ENCODE measurements at regions not wholly inside any gene's neighbourhood (a gene's known extent, or its start where the extent isn't known, plus 50 kb on each side); places are given as distances from the start of the nearest gene placed in this dataset.
A peak's percentile ranks its signal among the peaks of the same experiment; 100 is the strongest.

GRCh38 chr18:75531212-75531850 is 103.8 kb upstream of the SMIM21 start:
- H3K4me3 ChIP-seq (replicated peaks in 1 of 4; ENCODE audit: control extremely low read depth in 1 of 4, insufficient read depth in 1 of 4, low read depth in 3 of 4, low read length in 4 of 4) = no peak overlapping the region
- peaks cover 3% of the 10 kb centered on the region for H3K4me1 ChIP-seq (ENCODE audit: control insufficient read depth, extremely low read depth, insufficient read depth, low read length)
- TF ChIP-seq CTCF (conservative IDR thresholded peaks at IDR 0.05 in 1 of 2, IDR thresholded peaks at IDR 0.05 in 1 of 2; ENCODE audit: low read depth in 1 of 2, low read length in 2 of 2) (no peak), EZH2 (IDR thresholded peaks at IDR 0.05; ENCODE audit: low read length, missing control alignments) (no peak)
- no peak overlapping the region for H3K27ac ChIP-seq (ENCODE audit: insufficient read depth, low read length)
- no peaks in the 10 kb centered on the region for H3K27me3 ChIP-seq (ENCODE audit: control insufficient read depth, insufficient read depth, low read length)
- peak overlapping the region; percentile 39 for H2AFZ ChIP-seq (ENCODE audit: low read length)
- H3K9me3 ChIP-seq (ENCODE audit: control insufficient read depth, insufficient read depth, low read depth, low read length) = no peaks in the 10 kb centered on the region
- no peak for DNase-seq (ENCODE audit: low read depth in 2 of 2)
- H3K4me2 ChIP-seq (ENCODE audit: extremely low read depth, insufficient read depth, low read length) = no peak overlapping the region
- no peaks in the 10 kb centered on the region for H3K79me2 ChIP-seq (ENCODE audit: control insufficient read depth, insufficient read depth, low read length)
- no peaks in the 10 kb centered on the region for H4K20me1 ChIP-seq (ENCODE audit: control insufficient read depth, extremely low read depth, insufficient read depth, low read length)
- H3K9ac ChIP-seq (ENCODE audit: insufficient read depth, low read length) = no peak overlapping the region
- H3K36me3 ChIP-seq (ENCODE audit: control insufficient read depth, insufficient read depth, low read length) = no peaks in the 10 kb centered on the region

GRCh38 chr18:75530566-75531211 is 103.2 kb upstream of the SMIM21 start:
- Histone ChIP-seq H3K4me2 (ENCODE audit: extremely low read depth, insufficient read depth, low read length) (no peak overlapping the region), H3K79me2 (ENCODE audit: control insufficient read depth, insufficient read depth, low read length) (no peaks in the 10 kb centered on the region), H3K27me3 (ENCODE audit: control insufficient read depth, insufficient read depth, low read length) (no peaks in the 10 kb centered on the region), H4K20me1 (ENCODE audit: control insufficient read depth, extremely low read depth, insufficient read depth, low read length) (no peaks in the 10 kb centered on the region), H3K27ac (ENCODE audit: insufficient read depth, low read length) (no peak overlapping the region), H3K4me3 (replicated peaks in 1 of 4; ENCODE audit: control extremely low read depth in 1 of 4, insufficient read depth in 1 of 4, low read depth in 3 of 4, low read length in 4 of 4) (no peak overlapping the region), H3K36me3 (ENCODE audit: control insufficient read depth, insufficient read depth, low read length) (no peaks in the 10 kb centered on the region), H3K9me3 (ENCODE audit: control insufficient read depth, insufficient read depth, low read depth, low read length) (no peaks in the 10 kb centered on the region), H3K4me1 (ENCODE audit: control insufficient read depth, extremely low read depth, insufficient read depth, low read length) (peaks cover 3% of the 10 kb centered on the region), H3K9ac (ENCODE audit: insufficient read depth, low read length) (no peak overlapping the region), H2AFZ (ENCODE audit: low read length) (no peak overlapping the region)
- no peak for TF ChIP-seq CTCF (conservative IDR thresholded peaks at IDR 0.05 in 1 of 2, IDR thresholded peaks at IDR 0.05 in 1 of 2; ENCODE audit: low read depth in 1 of 2, low read length in 2 of 2)
- TF ChIP-seq EZH2 (IDR thresholded peaks at IDR 0.05; ENCODE audit: low read length, missing control alignments) = no peak
- DNase-seq (ENCODE audit: low read depth in 2 of 2) = peak in 1 of 2 donors; percentile 20

- no peak overlapping the region for H3K9ac ChIP-seq (ENCODE audit: insufficient read depth, low read length)
- H3K27ac ChIP-seq (ENCODE audit: insufficient read depth, low read length) = no peak overlapping the region
- H4K20me1 ChIP-seq (ENCODE audit: control insufficient read depth, extremely low read depth, insufficient read depth, low read length) = no peaks in the 10 kb centered on the region
- no peak for DNase-seq (ENCODE audit: low read depth in 2 of 2)
- H3K36me3 ChIP-seq (ENCODE audit: control insufficient read depth, insufficient read depth, low read length) = no peaks in the 10 kb centered on the region
- no peak overlapping the region for H3K4me2 ChIP-seq (ENCODE audit: extremely low read depth, insufficient read depth, low read length)
- no peaks in the 10 kb centered on the region for H3K79me2 ChIP-seq (ENCODE audit: control insufficient read depth, insufficient read depth, low read length)
- no peak overlapping the region for H3K4me3 ChIP-seq (replicated peaks in 1 of 4; ENCODE audit: control extremely low read depth in 1 of 4, insufficient read depth in 1 of 4, low read depth in 3 of 4, low read length in 4 of 4)
- no peaks in the 10 kb centered on the region for H3K9me3 ChIP-seq (ENCODE audit: control insufficient read depth, insufficient read depth, low read depth, low read length)
- TF ChIP-seq CTCF (conservative IDR thresholded peaks at IDR 0.05 in 1 of 2, IDR thresholded peaks at IDR 0.05 in 1 of 2; ENCODE audit: low read depth in 1 of 2, low read length in 2 of 2) (no peak), EZH2 (IDR thresholded peaks at IDR 0.05; ENCODE audit: low read length, missing control alignments) (no peak)
- H2AFZ ChIP-seq (ENCODE audit: low read length) = no peak overlapping the region
- H3K4me1 ChIP-seq (ENCODE audit: control insufficient read depth, extremely low read depth, insufficient read depth, low read length) = peaks cover 3% of the 10 kb centered on the region
- H3K27me3 ChIP-seq (ENCODE audit: control insufficient read depth, insufficient read depth, low read length) = no peaks in the 10 kb centered on the region
These were observed 102.6 kb upstream of the SMIM21 start for GRCh38 chr18:75530118-75530517.

Measured in fibroblast of lung (primary cell).